HG02763 (cell line): ENCODE measurements at regions not wholly inside any gene's neighbourhood (a gene's known extent, or its start where the extent isn't known, plus 50 kb on each side); places are given as distances from the start of the nearest gene placed in this dataset.

Source experiments
- ATAC-seq: cut with Tn5 transposase; IDR thresholded peaks from one replicate; pipeline ENCODE4 v1.9.1; 2021; ENCODE audit warnings: mild to moderate bottlenecking, moderate library complexity; ENCODE audit not compliant: unreplicated experiment

GRCh38 chr2:67462738-67463496 lies 65.8 kb downstream of the ETAA1 start:
- ATAC-seq = no peak

GRCh38 chr2:67463810-67464209 lies 66.7 kb downstream of the ETAA1 start:
- no peak for ATAC-seq

- ATAC-seq = no peak
Observed at GRCh38 chr2:67465623-67466022, 68.5 kb downstream of the ETAA1 start.

- ATAC-seq = no peak
Observed at GRCh38 chr2:67466734-67467133, 69.6 kb downstream of the ETAA1 start.

GRCh38 chr2:67471681-67472080 lies 74.5 kb downstream of the ETAA1 start:
- no peak for ATAC-seq

- no peak for ATAC-seq
Observed at GRCh38 chr2:67476809-67477790, 80.0 kb downstream of the ETAA1 start.

GRCh38 chr2:67479261-67479660 lies 82.1 kb downstream of the ETAA1 start:
- no peak for ATAC-seq

- ATAC-seq = no peak
Observed at GRCh38 chr2:67485431-67485830, 88.3 kb downstream of the ETAA1 start.

- no peak for ATAC-seq
Observed at GRCh38 chr2:67486041-67486796, 89.1 kb downstream of the ETAA1 start.

GRCh38 chr2:67487993-67488392 lies 90.9 kb downstream of the ETAA1 start:
- ATAC-seq = no peak

GRCh38 chr2:67489396-67489795 lies 92.3 kb downstream of the ETAA1 start:
- no peak for ATAC-seq

- ATAC-seq = no peak
Observed at GRCh38 chr2:67498931-67499330, 101.8 kb downstream of the ETAA1 start.

GRCh38 chr2:67499989-67500388 lies 102.9 kb downstream of the ETAA1 start:
- ATAC-seq = no peak

- no peak for ATAC-seq
Observed at GRCh38 chr2:67500541-67500940, 103.4 kb downstream of the ETAA1 start.

- no peak for ATAC-seq
Observed at GRCh38 chr2:67502346-67503065, 105.4 kb downstream of the ETAA1 start.

- ATAC-seq = no peak
Observed at GRCh38 chr2:67503066-67503795, 106.1 kb downstream of the ETAA1 start.

- no peak for ATAC-seq
Observed at GRCh38 chr2:67510745-67511144, 113.6 kb downstream of the ETAA1 start.

- ATAC-seq = no peak
Observed at GRCh38 chr2:67514515-67514914, 117.4 kb downstream of the ETAA1 start.

GRCh38 chr2:67515056-67515455 lies 117.9 kb downstream of the ETAA1 start:
- no peak for ATAC-seq

GRCh38 chr2:67515538-67515937 lies 118.4 kb downstream of the ETAA1 start:
- no peak for ATAC-seq
